Eye (tissue), 1 donor: ENCODE measurements at regions not wholly inside any gene's neighbourhood (a gene's known extent, or its start where the extent isn't known, plus 50 kb on each side); places are given as distances from the start of the nearest gene placed in this dataset.
A peak's percentile ranks its signal among the peaks of the same experiment; 100 is the strongest.

ENCODE experiments used
- DNase-seq: peaks from one replicate; pipeline ENCODE4 v3.0.0-alpha.2; 2015

GRCh38 chr11:80898910-80899309 is 1458.1 kb upstream of the TENM4 start:
- DNase-seq = no peak

GRCh38 chr11:80886684-80887083 is 1445.9 kb upstream of the TENM4 start:
- no peak for DNase-seq

DNA sequence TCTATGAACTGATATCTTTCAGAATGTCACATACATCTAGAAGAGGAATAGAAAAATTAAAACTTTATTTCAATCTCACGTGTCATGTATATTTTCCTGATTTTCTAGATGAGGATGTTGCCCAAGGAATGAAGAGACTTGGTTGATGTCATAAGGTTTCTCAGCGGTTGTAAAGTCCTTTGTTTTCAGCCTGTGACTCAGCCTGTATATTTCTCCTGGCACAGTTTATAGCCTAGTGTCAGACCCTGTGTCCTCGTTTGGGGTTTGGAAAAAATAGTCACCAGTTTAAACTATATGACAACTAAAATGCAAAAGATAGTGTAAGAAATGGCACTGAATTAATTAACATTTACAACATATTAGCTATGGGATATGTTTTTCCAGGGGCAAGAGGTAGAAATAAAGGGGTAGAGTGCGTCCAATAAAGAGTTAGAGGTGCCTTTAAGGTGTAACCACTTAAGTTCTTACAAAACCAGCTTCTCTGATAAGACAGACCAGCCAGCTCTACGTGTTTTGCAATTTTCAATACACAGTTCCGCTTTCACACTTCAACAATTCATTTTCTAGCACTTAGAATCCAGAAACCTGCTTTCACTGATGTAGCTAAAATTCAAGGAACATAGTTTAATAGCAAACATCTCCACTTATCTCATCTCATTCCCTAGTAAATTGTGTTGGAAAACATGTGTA is 1432.6 kb upstream of the TENM4 start:
- no peak for DNase-seq

DNA sequence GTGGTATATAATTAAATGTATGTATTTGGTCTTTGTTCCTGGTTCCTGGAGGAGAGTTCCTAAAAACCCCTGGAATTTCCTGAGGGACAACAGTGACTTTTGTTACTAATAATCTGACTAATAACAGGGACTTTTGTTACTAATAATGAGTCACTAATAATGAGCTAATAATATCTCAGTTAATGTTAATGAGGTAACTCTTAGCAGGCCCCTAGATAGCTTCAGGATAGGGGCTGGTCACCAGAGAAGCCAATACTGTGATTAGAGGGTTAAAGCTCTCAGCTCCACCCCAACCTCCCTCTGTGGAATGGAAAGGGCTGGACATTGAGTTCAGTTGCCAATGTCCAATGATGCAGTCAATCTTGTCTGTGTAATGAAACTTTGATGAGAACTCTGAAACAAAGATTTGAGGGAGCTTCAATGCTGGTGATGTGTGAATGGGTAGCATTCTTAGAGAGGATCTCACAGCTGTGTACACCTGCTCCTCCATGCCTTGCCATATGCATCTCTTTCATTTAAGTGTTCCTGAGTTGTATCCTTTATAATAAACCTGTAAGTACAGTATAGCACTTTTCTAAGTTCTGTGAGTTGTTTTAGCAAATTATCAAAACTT is 1431.4 kb upstream of the TENM4 start:
- no peak for DNase-seq

GRCh38 chr11:80868831-80869230 is 1428.0 kb upstream of the TENM4 start:
- peak; percentile 17 for DNase-seq

- DNase-seq = no peak
Measured at GRCh38 chr11:80862011-80862410, 1421.2 kb upstream of the TENM4 start.

GRCh38 chr11:80861193-80861592 is 1420.4 kb upstream of the TENM4 start:
- DNase-seq = no peak

DNA sequence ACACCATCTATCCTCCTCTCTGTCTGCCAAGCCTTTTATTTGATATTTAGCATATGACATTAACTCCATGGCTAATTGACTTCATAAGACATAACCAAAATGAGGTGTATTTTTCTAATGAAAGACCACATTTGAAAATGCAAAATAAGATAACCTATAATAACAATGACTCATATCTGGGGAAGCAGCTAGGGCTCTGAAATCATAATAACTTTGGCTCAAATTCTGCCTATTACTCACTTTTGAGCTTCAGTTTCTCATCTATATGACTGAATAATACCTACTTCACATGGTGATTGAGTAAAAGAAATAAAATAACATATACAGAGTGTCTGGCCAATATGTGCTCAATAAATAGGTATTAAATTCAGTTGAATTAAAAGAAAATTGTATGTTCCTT is 1419.8 kb upstream of the TENM4 start:
- DNase-seq = no peak

GRCh38 chr11:80856066-80856465 is 1415.2 kb upstream of the TENM4 start:
- DNase-seq = no peak

DNA sequence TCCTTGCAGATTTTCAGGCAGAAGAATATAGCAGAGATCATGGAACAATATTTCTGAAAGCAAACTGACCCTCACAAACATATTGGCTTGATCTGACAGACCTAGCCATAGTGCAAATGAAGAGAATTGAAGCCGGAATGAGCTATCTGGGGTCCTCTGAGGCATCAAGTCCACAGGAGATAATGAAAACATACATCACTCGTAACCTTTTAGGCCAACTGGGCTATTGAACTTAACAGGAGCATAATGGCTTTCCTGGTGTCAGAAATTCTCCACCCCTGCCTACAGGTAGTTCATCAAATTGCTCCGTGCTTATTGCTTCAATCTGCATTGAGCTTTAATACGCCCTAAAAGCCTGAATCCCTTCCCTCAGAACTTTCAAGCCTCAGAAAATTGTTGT is 1414.6 kb upstream of the TENM4 start:
- DNase-seq = no peak

- DNase-seq = no peak
Measured at GRCh38 chr11:80849253-80849652, 1408.4 kb upstream of the TENM4 start.

GRCh38 chr11:80846979-80847378 is 1406.1 kb upstream of the TENM4 start:
- no peak for DNase-seq

DNA sequence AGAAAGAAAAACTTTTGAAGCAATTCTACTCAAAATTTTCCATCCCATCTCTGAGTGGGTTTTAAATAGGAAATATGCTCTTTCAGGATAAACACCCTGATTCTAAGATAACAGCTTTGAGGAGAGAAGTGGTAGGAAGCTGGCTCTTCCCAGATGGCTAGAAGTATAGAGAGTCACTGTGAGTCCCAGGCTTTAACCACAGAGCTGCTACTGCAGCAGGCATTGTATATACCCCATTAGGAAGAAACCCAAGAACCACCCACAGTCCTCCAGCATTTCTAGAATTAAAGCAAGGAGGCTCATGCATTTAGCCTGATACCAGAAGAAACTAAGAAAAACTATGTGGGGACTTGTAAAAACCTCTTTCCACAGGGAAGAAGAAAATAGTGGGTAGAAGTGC is 1405.6 kb upstream of the TENM4 start:
- DNase-seq = no peak

DNA sequence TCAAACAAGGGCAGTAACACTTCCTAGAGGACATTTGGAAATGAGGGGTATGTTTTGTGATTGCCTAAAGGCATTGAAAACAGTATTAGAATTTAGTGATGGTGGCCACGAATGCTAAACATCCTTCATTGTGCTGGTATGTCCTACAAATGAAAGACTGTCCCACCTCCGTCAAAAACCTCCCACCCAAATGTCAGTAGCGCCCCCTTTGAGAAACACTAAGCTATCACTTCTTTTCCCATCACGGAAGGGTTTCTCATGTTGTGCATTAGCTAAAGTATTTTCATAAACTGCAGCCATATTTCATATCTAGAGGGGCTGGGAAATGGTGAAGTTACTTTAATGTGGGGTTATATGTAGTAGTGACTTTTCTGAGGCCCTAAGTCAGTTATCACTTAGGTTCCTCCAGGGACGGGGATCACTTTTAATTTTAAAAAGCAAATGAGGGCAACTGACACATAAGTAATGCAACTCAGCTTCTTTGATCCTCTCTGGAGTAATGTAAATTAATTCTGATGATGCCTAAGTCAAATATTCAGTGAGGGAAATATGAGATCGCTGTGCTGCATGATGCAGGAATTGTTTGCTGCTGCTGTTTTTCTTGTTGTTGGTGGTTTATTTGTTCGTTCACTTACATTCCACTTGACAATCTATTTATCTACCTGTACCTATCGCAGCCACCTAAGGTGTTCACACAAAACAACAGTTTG is 1403.4 kb upstream of the TENM4 start:
- no peak for DNase-seq

GRCh38 chr11:80843266-80843974 is 1402.6 kb upstream of the TENM4 start:
- DNase-seq = no peak

DNA sequence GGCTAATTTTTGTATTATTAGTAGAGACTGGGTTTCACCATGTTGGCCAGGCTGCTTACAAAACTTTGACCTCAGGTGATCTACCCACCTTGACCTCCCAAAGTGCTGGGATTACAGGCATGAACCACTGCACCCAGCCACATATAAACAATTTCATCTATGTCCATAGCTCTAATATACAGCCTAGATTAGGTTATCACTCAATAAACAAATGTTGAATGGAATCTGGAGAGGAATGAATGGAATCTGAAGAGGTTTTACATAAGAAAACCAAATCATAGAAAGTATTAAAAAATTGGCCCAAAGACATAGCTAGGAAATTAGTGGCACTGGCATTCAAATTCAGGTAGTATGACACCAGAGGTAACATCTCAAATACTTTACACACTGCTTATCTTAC is 1401.4 kb upstream of the TENM4 start:
- DNase-seq = no peak

DNA sequence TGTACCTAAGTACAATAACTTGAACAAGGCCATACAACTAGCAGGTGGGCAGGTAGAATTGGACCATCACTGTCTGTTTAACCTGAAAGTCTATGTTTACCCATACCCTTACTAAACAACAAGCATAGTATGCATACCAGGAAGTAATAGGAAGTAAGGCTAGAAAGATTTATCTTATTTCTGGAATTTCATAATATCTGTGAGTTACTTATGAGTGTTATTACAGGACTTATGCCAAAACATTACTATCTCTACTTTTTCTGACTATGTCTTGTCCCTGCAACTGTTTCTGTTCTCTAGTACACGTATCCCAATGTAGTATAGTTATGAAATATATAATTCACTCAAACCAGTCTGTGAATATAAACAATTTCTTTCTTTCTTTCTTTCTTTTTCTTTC is 1400.8 kb upstream of the TENM4 start:
- no peak for DNase-seq

- DNase-seq = no peak
Measured at GRCh38 chr11:80838153-80838552, 1397.3 kb upstream of the TENM4 start.

DNA sequence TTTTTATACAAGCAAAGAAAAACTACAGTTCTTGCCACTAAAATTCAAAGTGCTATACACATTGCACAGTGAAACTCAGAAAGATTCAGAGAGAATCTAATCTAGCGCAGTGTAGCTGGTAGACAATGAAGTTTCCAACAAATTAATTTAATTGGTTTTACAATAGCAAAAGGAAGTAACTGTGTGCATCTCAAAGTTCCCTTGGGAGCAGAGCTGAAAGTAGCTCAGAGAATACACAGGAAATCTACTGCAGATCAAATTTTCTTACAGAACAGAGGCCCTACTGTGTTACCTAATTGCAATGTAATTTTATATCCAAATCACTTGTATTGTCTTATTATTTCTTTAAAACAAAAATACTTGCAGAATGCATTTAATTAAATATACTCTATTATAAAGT is 1396.2 kb upstream of the TENM4 start:
- DNase-seq = no peak

DNA sequence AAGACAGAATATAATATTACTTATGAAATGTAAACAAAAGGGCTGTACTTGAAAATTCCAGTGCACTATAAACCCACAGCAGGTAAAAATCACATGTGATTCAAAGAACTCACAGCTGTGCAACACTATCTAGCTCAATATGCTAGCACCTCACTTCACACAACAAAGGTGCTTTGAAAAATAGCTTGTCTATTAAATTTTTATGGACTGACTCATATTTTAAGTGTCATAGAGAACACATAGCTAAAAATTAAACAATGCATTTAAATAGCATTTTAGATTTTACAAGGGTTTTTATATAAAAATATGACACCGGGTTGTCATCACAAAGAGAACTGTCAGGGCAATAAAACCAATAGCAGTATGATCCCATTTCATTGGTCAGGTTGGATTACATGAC is 1390.5 kb upstream of the TENM4 start:
- no peak for DNase-seq

DNA sequence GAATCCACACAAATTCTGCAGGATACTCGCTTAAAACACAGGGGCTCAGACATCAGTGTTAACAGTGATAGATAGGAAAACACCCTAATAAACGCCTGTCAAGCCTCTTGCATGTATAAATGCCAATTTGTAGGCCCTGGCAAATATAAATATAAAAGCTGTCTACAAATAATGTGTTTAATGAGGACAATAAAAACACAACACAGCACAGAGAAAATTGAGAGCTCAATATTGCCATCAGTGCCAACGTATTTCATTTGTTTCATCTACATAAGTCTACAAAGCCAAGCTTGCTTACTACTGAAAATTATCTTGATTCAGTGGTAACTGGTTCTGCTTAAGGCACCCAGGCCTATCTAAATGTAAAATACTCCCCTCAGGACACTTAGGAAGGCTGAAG is 1387.0 kb upstream of the TENM4 start:
- DNase-seq = no peak

- DNase-seq = no peak
Measured at GRCh38 chr11:80826808-80827207, 1386.0 kb upstream of the TENM4 start.

- DNase-seq = peak; percentile 61
Measured at GRCh38 chr11:80822308-80822707, 1381.5 kb upstream of the TENM4 start.

GRCh38 chr11:80819271-80819670 is 1378.4 kb upstream of the TENM4 start:
- DNase-seq = no peak
